ENCODE measurements at regions not wholly inside any gene's neighbourhood (a gene's known extent, or its start where the extent isn't known, plus 50 kb on each side); places are given as distances from the start of the nearest gene placed in this dataset.

DNA sequence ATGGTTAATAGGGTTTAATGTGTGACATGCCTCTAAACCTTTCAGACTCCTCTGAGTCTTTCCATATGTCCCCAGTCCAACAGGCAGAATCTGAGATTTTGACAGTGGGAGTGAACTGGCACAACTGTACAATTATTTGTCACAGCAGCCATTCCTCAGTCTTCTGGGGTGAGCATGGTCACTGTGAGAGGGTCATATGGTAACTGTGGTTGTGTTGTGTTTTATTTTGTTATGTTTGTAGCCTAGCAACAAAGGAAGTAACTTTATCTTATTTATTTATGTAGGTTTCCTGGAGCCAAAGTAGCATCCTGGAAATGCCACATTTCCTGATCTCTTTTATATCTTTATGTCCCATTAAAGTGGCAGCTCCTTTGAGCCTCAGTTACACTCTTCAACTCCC lies 1067.9 kb downstream of the TTLL7 start:
- no peak for TF ChIP-seq POLR2A (IDR thresholded peaks at IDR 0.05)
- TF ChIP-seq, protein P1, sequence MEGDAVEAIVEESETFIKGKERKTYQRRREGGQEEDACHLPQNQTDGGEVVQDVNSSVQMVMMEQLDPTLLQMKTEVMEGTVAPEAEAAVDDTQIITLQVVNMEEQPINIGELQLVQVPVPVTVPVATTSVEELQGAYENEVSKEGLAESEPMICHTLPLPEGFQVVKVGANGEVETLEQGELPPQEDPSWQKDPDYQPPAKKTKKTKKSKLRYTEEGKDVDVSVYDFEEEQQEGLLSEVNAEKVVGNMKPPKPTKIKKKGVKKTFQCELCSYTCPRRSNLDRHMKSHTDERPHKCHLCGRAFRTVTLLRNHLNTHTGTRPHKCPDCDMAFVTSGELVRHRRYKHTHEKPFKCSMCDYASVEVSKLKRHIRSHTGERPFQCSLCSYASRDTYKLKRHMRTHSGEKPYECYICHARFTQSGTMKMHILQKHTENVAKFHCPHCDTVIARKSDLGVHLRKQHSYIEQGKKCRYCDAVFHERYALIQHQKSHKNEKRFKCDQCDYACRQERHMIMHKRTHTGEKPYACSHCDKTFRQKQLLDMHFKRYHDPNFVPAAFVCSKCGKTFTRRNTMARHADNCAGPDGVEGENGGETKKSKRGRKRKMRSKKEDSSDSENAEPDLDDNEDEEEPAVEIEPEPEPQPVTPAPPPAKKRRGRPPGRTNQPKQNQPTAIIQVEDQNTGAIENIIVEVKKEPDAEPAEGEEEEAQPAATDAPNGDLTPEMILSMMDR (IDR thresholded peaks at IDR 0.05) = no peak
- no peaks in the 10 kb centered on the region for H3K27me3 ChIP-seq
- no peaks in the 10 kb centered on the region for H3K9me3 ChIP-seq
- H3K36me3 ChIP-seq = no peaks in the 10 kb centered on the region
- peak; percentile 65 to 78 (median 70) for ATAC-seq
- no peak for DNase-seq
- no peak overlapping the region for H3K27ac ChIP-seq
- no peaks in the 10 kb centered on the region for H3K4me1 ChIP-seq
- no peak overlapping the region for H3K4me3 ChIP-seq
- intact Hi-C loops (cut with DNase I) = no loop called here

- DNase-seq = no peak
- H3K4me1 ChIP-seq = no peaks in the 10 kb centered on the region
These were observed 1071.2 kb downstream of the TTLL7 start for GRCh38 chr1:82927753-82928152.

GRCh38 chr1:82924666-82925065 lies 1074.3 kb downstream of the TTLL7 start:
- intact Hi-C loops (cut with DNase I) = no loop called here
- ATAC-seq (no peak), DNase-seq (no peak)
- H3K27me3 ChIP-seq = no peaks in the 10 kb centered on the region
- TF ChIP-seq POLR2A (IDR thresholded peaks at IDR 0.05) = no peak
- TF ChIP-seq, protein P1 (IDR thresholded peaks at IDR 0.05) = no peak
- H3K27ac ChIP-seq = no peak overlapping the region
- no peaks in the 10 kb centered on the region for H3K4me1 ChIP-seq
- WGBS (ENCODE audit: insufficient coverage, low coverage, low lambda C conversion rate, missing lambda C conversion rate) = 62% methylated on average over 2 of the region's 2 CpGs
- H3K4me3 ChIP-seq = no peak overlapping the region
- H3K36me3 ChIP-seq = no peaks in the 10 kb centered on the region
- H3K9me3 ChIP-seq = no peaks in the 10 kb centered on the region

More at GRCh38 chr1:82927753-82928152, 1071.2 kb downstream of the TTLL7 start:
- H3K36me3 ChIP-seq = no peaks in the 10 kb centered on the region
- H3K4me3 ChIP-seq = no peak overlapping the region
- WGBS (ENCODE audit: insufficient coverage, low coverage, low lambda C conversion rate, missing lambda C conversion rate) = 0% methylated on average over 1 of the region's 1 CpG
- no peak overlapping the region for H3K27ac ChIP-seq
- no peak for ATAC-seq
- intact Hi-C loops (cut with DNase I) = no loop called here
- TF ChIP-seq, protein P1 (IDR thresholded peaks at IDR 0.05) = no peak
- no peak for TF ChIP-seq POLR2A (IDR thresholded peaks at IDR 0.05)
- H3K9me3 ChIP-seq = no peaks in the 10 kb centered on the region
- H3K27me3 ChIP-seq = no peaks in the 10 kb centered on the region

- Histone ChIP-seq H3K4me3 (no peak overlapping the region), H3K36me3 (no peaks in the 10 kb centered on the region), H3K27me3 (no peaks in the 10 kb centered on the region), H3K27ac (no peak overlapping the region), H3K9me3 (no peaks in the 10 kb centered on the region), H3K4me1 (no peaks in the 10 kb centered on the region)
- ATAC-seq (no peak), DNase-seq (no peak)
- TF ChIP-seq POLR2A (IDR thresholded peaks at IDR 0.05) = no peak
- TF ChIP-seq, protein P1 (IDR thresholded peaks at IDR 0.05) = no peak
- intact Hi-C loops (cut with DNase I) = no loop called here
- 52% methylated on average over 4 of the region's 4 CpGs for WGBS (ENCODE audit: insufficient coverage, low coverage, low lambda C conversion rate, missing lambda C conversion rate)
These were observed 1075.0 kb downstream of the TTLL7 start for GRCh38 chr1:82923931-82924330.

DNA sequence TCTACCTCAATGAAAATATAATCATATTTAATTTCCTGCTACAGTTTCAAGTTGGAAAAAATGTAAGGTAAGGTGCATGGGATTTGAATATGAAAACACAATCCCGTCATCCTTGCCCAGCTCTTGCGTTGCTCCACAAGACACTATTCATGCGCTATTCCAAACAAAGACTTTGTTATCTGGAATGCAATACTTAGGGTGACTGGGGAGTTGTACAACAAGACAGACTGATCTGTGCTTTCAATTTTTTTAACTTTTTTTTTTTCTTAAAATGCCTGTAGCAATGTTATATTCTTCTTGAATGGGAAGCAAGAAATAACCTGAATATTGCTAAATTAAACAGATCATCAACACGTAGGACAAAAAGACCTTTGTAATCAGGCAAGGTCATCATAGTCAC lies 1077.2 kb downstream of the TTLL7 start:
- Histone ChIP-seq H3K9me3 (no peaks in the 10 kb centered on the region), H3K4me1 (no peaks in the 10 kb centered on the region), H3K4me3 (no peak overlapping the region), H3K36me3 (no peaks in the 10 kb centered on the region), H3K27me3 (no peaks in the 10 kb centered on the region), H3K27ac (no peak overlapping the region)
- 73% methylated on average over 4 of the region's 4 CpGs for WGBS (ENCODE audit: insufficient coverage, low coverage, low lambda C conversion rate, missing lambda C conversion rate)
- DNase-seq (no peak), ATAC-seq (no peak)
- intact Hi-C loops (cut with DNase I) = no loop called here
- TF ChIP-seq POLR2A (IDR thresholded peaks at IDR 0.05) = no peak
- TF ChIP-seq, protein P1 (IDR thresholded peaks at IDR 0.05) = no peak

All from right lobe of liver (tissue), 6 donors.